ENCODE measurements at regions not wholly inside any gene's neighbourhood (a gene's known extent, or its start where the extent isn't known, plus 50 kb on each side); places are given as distances from the start of the nearest gene placed in this dataset.

DNA sequence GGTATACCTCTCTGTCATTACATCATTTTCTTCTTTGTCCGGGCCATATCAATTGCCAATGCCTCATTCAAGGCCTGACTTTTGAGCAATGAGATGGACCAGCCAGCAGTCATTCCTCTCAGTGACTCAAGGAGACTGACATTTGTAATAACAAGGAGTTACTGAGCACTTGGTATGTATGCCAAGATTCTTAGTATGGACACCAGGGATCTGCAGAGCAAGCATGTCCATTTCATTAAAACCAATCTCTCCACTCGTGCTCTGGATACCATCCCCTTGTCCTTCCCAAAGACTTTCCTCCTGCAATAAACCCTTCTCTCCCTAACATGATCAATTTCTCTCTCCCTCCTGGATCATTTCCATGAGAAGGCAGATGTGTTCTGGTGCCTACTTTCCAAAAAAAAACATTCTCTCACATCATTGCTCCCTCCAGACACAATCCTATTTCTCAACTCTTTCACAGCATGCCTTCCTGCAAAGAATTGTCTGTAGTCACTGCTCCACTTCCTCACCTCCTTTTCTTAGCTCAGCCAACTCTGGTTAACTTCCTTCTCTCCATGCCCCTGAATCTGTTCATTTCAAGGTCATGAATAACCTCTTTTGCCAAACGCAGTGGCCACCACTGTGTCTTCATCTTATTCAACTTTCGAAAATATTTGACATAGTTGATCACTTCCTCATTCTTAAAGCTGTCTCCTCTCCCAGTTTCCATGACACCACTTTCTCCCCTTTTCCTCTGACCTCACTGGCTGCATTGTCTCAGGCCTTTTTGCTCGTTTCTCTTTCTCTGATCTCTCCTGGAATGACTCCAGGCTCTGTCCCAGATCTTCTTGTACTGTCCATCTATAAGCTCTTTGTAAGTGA is 102.8 kb upstream of the CYP1B1 start:
- TF ChIP-seq, protein P1, sequence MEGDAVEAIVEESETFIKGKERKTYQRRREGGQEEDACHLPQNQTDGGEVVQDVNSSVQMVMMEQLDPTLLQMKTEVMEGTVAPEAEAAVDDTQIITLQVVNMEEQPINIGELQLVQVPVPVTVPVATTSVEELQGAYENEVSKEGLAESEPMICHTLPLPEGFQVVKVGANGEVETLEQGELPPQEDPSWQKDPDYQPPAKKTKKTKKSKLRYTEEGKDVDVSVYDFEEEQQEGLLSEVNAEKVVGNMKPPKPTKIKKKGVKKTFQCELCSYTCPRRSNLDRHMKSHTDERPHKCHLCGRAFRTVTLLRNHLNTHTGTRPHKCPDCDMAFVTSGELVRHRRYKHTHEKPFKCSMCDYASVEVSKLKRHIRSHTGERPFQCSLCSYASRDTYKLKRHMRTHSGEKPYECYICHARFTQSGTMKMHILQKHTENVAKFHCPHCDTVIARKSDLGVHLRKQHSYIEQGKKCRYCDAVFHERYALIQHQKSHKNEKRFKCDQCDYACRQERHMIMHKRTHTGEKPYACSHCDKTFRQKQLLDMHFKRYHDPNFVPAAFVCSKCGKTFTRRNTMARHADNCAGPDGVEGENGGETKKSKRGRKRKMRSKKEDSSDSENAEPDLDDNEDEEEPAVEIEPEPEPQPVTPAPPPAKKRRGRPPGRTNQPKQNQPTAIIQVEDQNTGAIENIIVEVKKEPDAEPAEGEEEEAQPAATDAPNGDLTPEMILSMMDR (IDR thresholded peaks at IDR 0.05): no peak
- TF ChIP-seq POLR2AphosphoS5 (IDR thresholded peaks at IDR 0.05) (peak in 1 of 3 donors; percentile 11), EP300 (IDR thresholded peaks at IDR 0.05) (no peak)

All from suprapubic skin (tissue), 4 donors.